Trophoblast cell (in vitro differentiated cells and primary cell): ENCODE measurements at regions not wholly inside any gene's neighbourhood (a gene's known extent, or its start where the extent isn't known, plus 50 kb on each side); places are given as distances from the start of the nearest gene placed in this dataset.

Source experiments
- DNase-seq, 2 donors: peaks; one replicate each; pipeline ENCODE4 v3.0.0-alpha.2; 2016
- H2AFZ ChIP-seq: 2 replicates; pipeline ENCODE4 v1.6.1; 2013; ENCODE audit warnings: low read length, moderate library complexity, mild to moderate bottlenecking; ENCODE audit not compliant: insufficient read depth, poor library complexity
- H2AK5ac ChIP-seq: 2 replicates; pipeline ENCODE4 v1.6.1; 2013; ENCODE audit warnings: mild to moderate bottlenecking, low read length
- H2BK120ac ChIP-seq: 2 replicates; pipeline ENCODE4 v1.6.1; 2013; ENCODE audit warnings: low read length, mild to moderate bottlenecking, moderate library complexity; ENCODE audit not compliant: insufficient read depth, poor library complexity
- H2BK12ac ChIP-seq: 2 replicates; pipeline ENCODE4 v1.6.1; 2013; ENCODE audit warnings: mild to moderate bottlenecking, low read length, moderate library complexity
- H2BK5ac ChIP-seq: 2 replicates; pipeline ENCODE4 v1.6.1; 2013; ENCODE audit warnings: low read length, low read depth, moderate library complexity, mild to moderate bottlenecking; ENCODE audit not compliant: poor library complexity
- H3K14ac ChIP-seq: 2 replicates; pipeline ENCODE4 v1.6.1; 2013; ENCODE audit warnings: mild to moderate bottlenecking, low read length
- H3K18ac ChIP-seq: 2 replicates; pipeline ENCODE4 v1.6.1; 2013; ENCODE audit warnings: mild to moderate bottlenecking, low read length
- H3K23ac ChIP-seq: 2 replicates; pipeline ENCODE4 v1.6.1; 2013; ENCODE audit warnings: low read length
- H3K27ac ChIP-seq: 2 replicates; pipeline ENCODE4 v1.5.1; 2013; ENCODE audit warnings: low read depth, mild to moderate bottlenecking, inconsistent platforms, low read length, moderate library complexity
- H3K27me3 ChIP-seq: 2 replicates; pipeline ENCODE4 v1.6.1; 2013; ENCODE audit warnings: inconsistent platforms, mild to moderate bottlenecking, low read length, moderate library complexity; ENCODE audit not compliant: insufficient read depth
- H3K36me3 ChIP-seq, 2 experiments: 1 replicate in 1 of 2; 2 replicates in 1 of 2; pipeline ENCODE4 v1.6.1; 2013; ENCODE audit warnings: low read length in 2 of 2, mild to moderate bottlenecking in 2 of 2, moderate library complexity in 1 of 2; ENCODE audit not compliant: insufficient read depth in 2 of 2, control insufficient read depth in 1 of 2
- H3K4ac ChIP-seq: 2 replicates; pipeline ENCODE4 v1.6.1; 2013; ENCODE audit warnings: low read depth, mild to moderate bottlenecking, low read length, moderate library complexity
- H3K4me1 ChIP-seq, 2 experiments: 1 replicate in 1 of 2; 2 replicates in 1 of 2; pipeline ENCODE4 v1.6.1; 2013; ENCODE audit warnings: low read length in 2 of 2, mild to moderate bottlenecking in 2 of 2, moderate library complexity in 1 of 2; ENCODE audit not compliant: insufficient read depth in 2 of 2, control insufficient read depth in 1 of 2
- H3K4me2 ChIP-seq: 2 replicates; pipeline ENCODE4 v1.6.1; 2013; ENCODE audit warnings: inconsistent platforms, mild to moderate bottlenecking, low read length, moderate library complexity
- H3K4me3 ChIP-seq: 2 replicates; pipeline ENCODE4 v1.5.1; 2013; ENCODE audit warnings: mild to moderate bottlenecking, low read depth, low read length, inconsistent platforms
- H3K79me1 ChIP-seq: one replicate; pipeline ENCODE4 v1.6.1; 2013; ENCODE audit warnings: low read length
- H3K79me2 ChIP-seq: 2 replicates; pipeline ENCODE4 v1.6.1; 2013; ENCODE audit warnings: low read length, mild to moderate bottlenecking; ENCODE audit not compliant: control insufficient read depth, insufficient read depth, poor library complexity
- H3K9ac ChIP-seq: 2 replicates; pipeline ENCODE4 v1.6.1; 2013; ENCODE audit warnings: mild to moderate bottlenecking, low read length
- H3K9me3 ChIP-seq: 2 replicates; pipeline ENCODE4 v1.6.1; 2013; ENCODE audit warnings: low read depth, mild to moderate bottlenecking, control low read depth, inconsistent platforms, low read length; ENCODE audit not compliant: insufficient read depth
- H4K12ac ChIP-seq: 2 replicates; pipeline ENCODE4 v1.6.1; 2013; ENCODE audit warnings: low read depth, mild to moderate bottlenecking, low read length, moderate library complexity
- H4K8ac ChIP-seq: 2 replicates; pipeline ENCODE4 v1.6.1; 2013; ENCODE audit warnings: low read depth, mild to moderate bottlenecking, low read length, moderate library complexity
- H4K91ac ChIP-seq: one replicate; pipeline ENCODE4 v1.6.1; 2013; ENCODE audit warnings: low read depth, mild to moderate bottlenecking, low read length, moderate library complexity
- WGBS: extraction: QIAGEN DNeasy Blood & Tissue Kit; methylation state at CpG from one replicate; pipeline ENCODE4 v1.1.7; 2013; ENCODE audit warnings: missing lambda C conversion rate; ENCODE audit not compliant: insufficient read length, insufficient coverage; ENCODE audit errors: extremely low coverage; 5-methylcytosine and 5-hydroxymethylcytosine counted together

- no peak overlapping the region for H3K4me2 ChIP-seq
- peaks cover 0 to 2% of the 10 kb centered on the region in 2 experiments for H3K4me1 ChIP-seq
- no peak overlapping the region for H3K27ac ChIP-seq
- WGBS: no CpG with 5 or more reads among the region's 14 CpGs
- H2BK5ac ChIP-seq: no peak overlapping the region
- no peak overlapping the region for H2BK12ac ChIP-seq
- no peak for DNase-seq
- H2AK5ac ChIP-seq: no peak overlapping the region
- H3K9ac ChIP-seq: no peak overlapping the region
- no peak overlapping the region for H2BK120ac ChIP-seq
- no peaks in the 10 kb centered on the region for H3K79me2 ChIP-seq
- no peaks in the 10 kb centered on the region for H3K36me3 ChIP-seq
- no peaks in the 10 kb centered on the region for H3K27me3 ChIP-seq
- no peak overlapping the region for H3K14ac ChIP-seq
- no peaks in the 10 kb centered on the region for H3K79me1 ChIP-seq
- no peak overlapping the region for H4K12ac ChIP-seq
- H4K91ac ChIP-seq: no peak overlapping the region
- H4K8ac ChIP-seq: no peak overlapping the region
- H3K18ac ChIP-seq: no peak overlapping the region
- no peak overlapping the region for H3K23ac ChIP-seq
- no peak overlapping the region for H3K4me3 ChIP-seq
- H2AFZ ChIP-seq: no peak overlapping the region
- no peak overlapping the region for H3K4ac ChIP-seq
- peaks cover 3% of the 10 kb centered on the region for H3K9me3 ChIP-seq
These were observed 242.4 kb downstream of the LPIN1 start for GRCh38 chr2:11988691-11989353.

GRCh38 chr2:11989354-11989703 is 242.9 kb downstream of the LPIN1 start:
- H4K12ac ChIP-seq: no peak overlapping the region
- H4K91ac ChIP-seq: no peak overlapping the region
- H3K27me3 ChIP-seq: no peaks in the 10 kb centered on the region
- no peaks in the 10 kb centered on the region for H3K79me2 ChIP-seq
- H3K9me3 ChIP-seq: peaks cover 3% of the 10 kb centered on the region
- H3K23ac ChIP-seq: no peak overlapping the region
- no peak overlapping the region for H3K14ac ChIP-seq
- no peak overlapping the region for H3K4ac ChIP-seq
- no peak overlapping the region for H3K4me2 ChIP-seq
- H3K18ac ChIP-seq: no peak overlapping the region
- H2BK12ac ChIP-seq: no peak overlapping the region
- H3K4me3 ChIP-seq: no peak overlapping the region
- H2BK5ac ChIP-seq: no peak overlapping the region
- H2AFZ ChIP-seq: no peak overlapping the region
- H2AK5ac ChIP-seq: no peak overlapping the region
- peaks cover 0 to 2% of the 10 kb centered on the region in 2 experiments for H3K4me1 ChIP-seq
- no peaks in the 10 kb centered on the region for H3K79me1 ChIP-seq
- H3K27ac ChIP-seq: no peak overlapping the region
- no peak overlapping the region for H4K8ac ChIP-seq
- no CpG with 5 or more reads among the region's 2 CpGs for whole genome bisulfite sequencing
- H2BK120ac ChIP-seq: no peak overlapping the region
- no peak overlapping the region for H3K9ac ChIP-seq
- no peak for DNase-seq
- H3K36me3 ChIP-seq: no peaks in the 10 kb centered on the region

- H2AK5ac ChIP-seq: no peak overlapping the region
- no peaks in the 10 kb centered on the region for H3K79me2 ChIP-seq
- H3K18ac ChIP-seq: no peak overlapping the region
- H4K12ac ChIP-seq: no peak overlapping the region
- no peaks in the 10 kb centered on the region for H3K36me3 ChIP-seq
- no peak overlapping the region for H4K8ac ChIP-seq
- no peak overlapping the region for H3K23ac ChIP-seq
- H3K79me1 ChIP-seq: no peaks in the 10 kb centered on the region
- WGBS: 100% methylated on average over 1 of the region's 4 CpGs
- DNase-seq: no peak
- H3K9ac ChIP-seq: no peak overlapping the region
- no peak overlapping the region for H2BK12ac ChIP-seq
- no peak overlapping the region for H4K91ac ChIP-seq
- no peak overlapping the region for H3K4ac ChIP-seq
- no peaks in the 10 kb centered on the region for H3K9me3 ChIP-seq
- no peak overlapping the region for H2AFZ ChIP-seq
- H2BK5ac ChIP-seq: no peak overlapping the region
- H3K27ac ChIP-seq: no peak overlapping the region
- H3K14ac ChIP-seq: no peak overlapping the region
- no peak overlapping the region for H3K4me3 ChIP-seq
- no peaks in the 10 kb centered on the region for H3K27me3 ChIP-seq
- H3K4me2 ChIP-seq: no peak overlapping the region
- peaks cover 0 to 2% of the 10 kb centered on the region in 2 experiments for H3K4me1 ChIP-seq
- no peak overlapping the region for H2BK120ac ChIP-seq
These were observed 244.1 kb downstream of the LPIN1 start for GRCh38 chr2:11990576-11990975.

GRCh38 chr2:11993749-11994148 is 247.3 kb downstream of the LPIN1 start:
- H3K18ac ChIP-seq: no peak overlapping the region
- H2BK5ac ChIP-seq: no peak overlapping the region
- no peaks in the 10 kb centered on the region for H3K36me3 ChIP-seq
- H3K27me3 ChIP-seq: no peaks in the 10 kb centered on the region
- DNase-seq: no peak
- H3K27ac ChIP-seq: no peak overlapping the region
- no peaks in the 10 kb centered on the region for H3K79me2 ChIP-seq
- H3K4me1 ChIP-seq: no peaks in the 10 kb centered on the region
- H2AK5ac ChIP-seq: no peak overlapping the region
- no peak overlapping the region for H3K9ac ChIP-seq
- H3K4ac ChIP-seq: no peak overlapping the region
- no peak overlapping the region for H3K4me3 ChIP-seq
- H4K8ac ChIP-seq: no peak overlapping the region
- no peak overlapping the region for H3K4me2 ChIP-seq
- no peak overlapping the region for H3K14ac ChIP-seq
- no peak overlapping the region for H2AFZ ChIP-seq
- H4K12ac ChIP-seq: no peak overlapping the region
- no peak overlapping the region for H4K91ac ChIP-seq
- H3K9me3 ChIP-seq: no peaks in the 10 kb centered on the region
- no CpG with 5 or more reads among the region's 1 CpG for WGBS
- no peak overlapping the region for H2BK120ac ChIP-seq
- H3K79me1 ChIP-seq: no peaks in the 10 kb centered on the region
- no peak overlapping the region for H2BK12ac ChIP-seq
- no peak overlapping the region for H3K23ac ChIP-seq
